HG03565 (cell line): ENCODE measurements at regions not wholly inside any gene's neighbourhood (a gene's known extent, or its start where the extent isn't known, plus 50 kb on each side); places are given as distances from the start of the nearest gene placed in this dataset.
A peak's percentile ranks its signal among the peaks of the same experiment; 100 is the strongest.

Experiments used
- ATAC-seq: cut with Tn5 transposase; IDR thresholded peaks from one replicate; pipeline ENCODE4 v1.9.1; 2021; ENCODE audit warnings: mild to moderate bottlenecking, moderate library complexity; ENCODE audit not compliant: unreplicated experiment

GRCh38 chr12:90281154-90281868 is 572.7 kb upstream of the ATP2B1 start:
- ATAC-seq = no peak

- peak; percentile 80 for ATAC-seq
Observed at GRCh38 chr12:90280564-90281058, 572.0 kb upstream of the ATP2B1 start.

- ATAC-seq = no peak
Observed at GRCh38 chr12:90280033-90280432, 571.4 kb upstream of the ATP2B1 start.

DNA sequence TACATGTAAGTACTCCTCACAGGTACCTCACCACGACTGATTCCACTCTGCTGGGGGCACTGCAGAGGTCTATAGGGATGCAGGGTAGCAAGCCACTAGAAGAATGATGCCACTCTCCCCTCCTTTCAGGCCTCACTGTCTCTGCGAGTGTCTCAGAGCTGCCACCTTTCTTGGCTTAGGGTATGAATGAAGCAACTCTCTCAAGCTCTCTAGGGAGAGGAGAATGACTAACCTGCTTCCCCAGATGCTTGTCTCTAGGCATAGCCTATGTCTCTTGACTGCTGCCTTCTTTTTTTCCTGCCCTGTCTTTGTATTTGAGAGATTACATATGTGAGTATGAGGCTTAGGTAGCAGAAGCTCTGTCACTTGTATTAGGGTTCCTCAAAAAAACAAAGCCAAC is 566.5 kb upstream of the ATP2B1 start:
- ATAC-seq = no peak

- no peak for ATAC-seq
Observed at GRCh38 chr12:90274407-90274806, 565.8 kb upstream of the ATP2B1 start.

GRCh38 chr12:90268574-90268973 is 559.9 kb upstream of the ATP2B1 start:
- peak; percentile 76 for ATAC-seq

DNA sequence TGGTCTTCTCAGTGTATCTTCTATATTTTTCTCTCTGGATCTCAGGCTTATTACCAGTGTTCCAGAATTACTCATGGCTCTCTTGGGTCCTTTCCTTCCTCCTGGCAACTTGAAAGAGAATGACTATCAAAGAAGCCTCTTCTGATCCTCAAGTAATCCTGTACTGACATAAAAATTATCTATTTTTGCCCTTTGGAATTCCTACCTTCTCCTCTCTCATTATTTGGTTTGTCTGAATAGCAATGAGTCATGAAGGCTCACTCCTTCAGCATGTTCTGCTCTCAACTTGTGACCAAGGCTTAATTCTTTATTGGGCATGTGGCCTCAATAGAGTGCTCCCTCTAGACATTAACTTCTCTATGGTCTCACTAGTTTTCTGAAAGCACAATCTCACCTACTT is 553.6 kb upstream of the ATP2B1 start:
- no peak for ATAC-seq

DNA sequence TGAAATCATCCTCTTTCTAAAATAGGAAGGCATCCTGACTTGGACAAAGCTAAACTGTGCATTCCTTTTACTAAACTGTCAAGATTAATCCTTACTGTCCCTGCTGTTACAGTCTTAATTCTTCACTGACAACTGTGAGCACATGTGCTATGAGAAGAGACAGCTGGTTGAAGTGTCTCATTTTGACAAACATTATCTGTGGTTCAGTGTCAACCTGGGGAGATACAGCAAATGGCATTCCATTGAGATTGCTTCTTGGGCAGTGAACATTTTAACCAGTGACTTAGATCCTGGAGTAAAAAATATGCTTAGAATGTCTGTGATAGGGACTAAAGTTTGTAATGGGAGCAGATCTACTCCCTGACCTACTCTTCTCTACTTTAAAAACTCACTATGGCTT is 552.6 kb upstream of the ATP2B1 start:
- no peak for ATAC-seq

- no peak for ATAC-seq
Observed at GRCh38 chr12:90260136-90260535, 551.5 kb upstream of the ATP2B1 start.

DNA sequence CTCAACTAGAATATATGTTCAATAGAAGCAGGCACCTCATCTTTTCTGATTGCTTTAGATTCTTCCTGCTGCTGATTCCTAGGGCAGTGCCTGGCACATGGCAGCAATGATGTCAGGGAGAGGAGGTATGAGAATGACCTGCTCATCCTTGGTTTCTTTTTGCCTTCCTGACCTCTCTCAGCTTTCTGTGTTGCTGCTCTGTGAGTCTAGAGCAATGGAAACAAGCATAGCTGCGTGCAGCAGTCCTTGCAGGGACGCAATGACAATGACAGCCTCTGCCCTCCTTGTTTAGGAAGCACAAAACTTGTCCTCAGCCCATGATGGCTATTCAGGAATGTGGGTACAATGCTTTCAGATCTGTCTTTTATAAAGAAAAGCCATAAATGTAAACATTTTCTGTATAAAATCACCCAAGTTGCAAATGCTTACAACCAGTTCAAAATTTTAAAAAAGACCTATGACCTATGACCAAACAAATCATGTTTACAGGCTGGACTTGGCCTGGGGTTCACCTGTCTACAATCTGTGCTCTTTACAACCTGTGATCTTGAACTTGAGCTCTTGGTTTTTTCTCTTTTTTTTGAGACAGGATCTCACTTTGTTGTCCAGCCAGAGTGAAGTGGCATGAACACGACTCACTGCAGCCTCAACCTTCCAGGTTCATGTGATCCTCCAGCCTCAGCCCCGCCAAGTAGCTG is 549.4 kb upstream of the ATP2B1 start:
- no peak for ATAC-seq

DNA sequence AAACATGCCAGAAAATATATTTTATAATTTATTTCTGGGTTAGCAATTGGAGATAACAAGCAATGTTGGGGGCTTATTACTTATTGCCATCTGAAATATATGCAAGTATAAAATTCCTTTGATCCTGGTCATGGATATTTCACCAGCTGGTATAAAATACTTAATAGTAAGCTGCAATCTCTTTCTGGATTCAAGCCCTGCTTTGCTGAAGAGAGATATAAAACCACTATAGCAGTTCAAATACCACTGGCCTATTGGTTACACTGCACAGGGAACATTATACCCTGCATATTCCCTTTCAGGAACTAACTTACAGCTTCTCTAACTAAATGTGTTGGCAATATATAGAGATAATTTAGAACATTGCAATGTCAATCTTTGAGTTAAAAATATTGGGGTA is 546.2 kb upstream of the ATP2B1 start:
- ATAC-seq = no peak

DNA sequence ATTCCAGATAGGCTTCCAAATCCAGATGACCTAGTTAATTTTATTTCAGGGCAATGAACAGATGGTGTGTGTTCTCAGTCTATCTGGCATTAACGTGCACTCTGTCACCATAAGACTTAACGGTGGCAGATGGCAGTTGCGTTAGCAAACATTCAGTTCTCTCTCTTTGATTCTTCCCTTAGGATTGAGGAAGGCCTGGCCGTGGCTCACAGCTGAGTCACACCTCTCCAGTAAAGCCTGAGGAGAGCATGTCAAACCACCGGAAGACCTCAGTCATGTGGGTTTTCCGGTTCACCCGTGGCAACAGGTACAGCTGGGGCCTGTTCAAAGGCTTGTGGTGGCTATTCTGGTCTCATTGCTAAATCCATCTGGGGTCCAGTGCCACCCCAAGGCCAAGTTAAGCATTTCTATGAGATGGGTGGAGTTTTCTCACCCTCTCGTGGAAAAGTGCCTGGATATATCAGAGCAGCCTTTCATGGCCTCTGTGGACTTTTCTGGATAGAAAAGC is 545.1 kb upstream of the ATP2B1 start:
- peak; percentile 98 for ATAC-seq

DNA sequence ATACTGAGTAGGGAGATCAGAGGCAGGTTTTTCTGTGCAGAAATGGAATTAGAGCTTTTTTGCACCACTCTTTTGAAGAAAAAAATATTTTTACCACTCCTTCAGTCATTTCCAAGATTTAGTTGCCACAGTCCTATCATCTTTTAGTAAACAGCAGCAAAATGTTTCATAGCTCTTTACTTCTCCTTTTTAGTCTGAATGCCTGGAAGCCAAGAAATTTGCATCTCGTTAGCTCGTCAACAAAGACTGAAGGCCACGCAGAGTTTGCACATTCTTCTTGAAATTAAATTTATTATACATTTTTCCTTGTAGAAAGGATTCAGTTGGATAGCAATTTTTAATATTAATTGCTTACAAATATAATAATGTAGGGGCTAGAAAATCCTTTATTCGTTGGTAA is 544.5 kb upstream of the ATP2B1 start:
- ATAC-seq = no peak

DNA sequence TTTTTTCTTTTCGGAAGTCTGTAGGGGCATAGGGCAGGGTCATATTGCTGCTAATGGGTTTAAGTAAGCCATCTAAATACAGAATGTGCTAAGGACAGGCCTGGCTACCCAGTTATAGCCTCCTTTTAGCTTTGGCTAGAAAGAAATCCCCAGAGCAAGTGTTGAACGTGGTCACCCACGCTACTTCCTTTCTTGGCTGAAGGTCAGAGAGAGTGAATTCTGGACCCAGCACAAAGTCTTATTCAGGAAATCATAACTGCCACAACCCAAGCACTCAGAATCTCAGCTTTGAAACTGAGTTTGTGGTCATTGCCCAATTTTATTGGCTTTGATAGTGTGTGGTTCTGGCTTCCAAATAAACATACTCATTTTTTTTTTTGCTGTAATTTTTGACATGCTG is 542.1 kb upstream of the ATP2B1 start:
- peak; percentile 25 for ATAC-seq

GRCh38 chr12:90250042-90250441 is 541.4 kb upstream of the ATP2B1 start:
- ATAC-seq = no peak

GRCh38 chr12:90246688-90247087 is 538.0 kb upstream of the ATP2B1 start:
- ATAC-seq = no peak

- ATAC-seq = no peak
Observed at GRCh38 chr12:90245391-90245790, 536.8 kb upstream of the ATP2B1 start.

- no peak for ATAC-seq
Observed at GRCh38 chr12:90244232-90244631, 535.6 kb upstream of the ATP2B1 start.

DNA sequence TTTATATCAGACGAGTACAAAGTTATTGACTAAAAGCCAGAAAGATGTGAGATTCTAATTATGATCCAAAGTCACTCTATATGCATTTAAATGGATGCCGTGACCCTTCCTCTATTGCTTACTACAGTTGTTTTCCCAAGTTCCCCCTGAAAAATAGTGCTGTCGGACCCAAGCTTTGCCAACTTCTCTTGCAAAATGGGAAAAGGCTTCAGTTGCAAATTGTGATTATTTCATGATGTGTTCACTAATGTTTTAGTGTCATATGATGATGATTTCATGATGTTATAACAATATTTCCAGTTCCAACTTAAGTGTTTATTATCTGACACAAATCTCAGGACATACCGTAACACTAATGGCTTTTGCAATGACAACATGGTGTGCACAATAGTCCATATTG is 534.6 kb upstream of the ATP2B1 start:
- ATAC-seq = no peak

DNA sequence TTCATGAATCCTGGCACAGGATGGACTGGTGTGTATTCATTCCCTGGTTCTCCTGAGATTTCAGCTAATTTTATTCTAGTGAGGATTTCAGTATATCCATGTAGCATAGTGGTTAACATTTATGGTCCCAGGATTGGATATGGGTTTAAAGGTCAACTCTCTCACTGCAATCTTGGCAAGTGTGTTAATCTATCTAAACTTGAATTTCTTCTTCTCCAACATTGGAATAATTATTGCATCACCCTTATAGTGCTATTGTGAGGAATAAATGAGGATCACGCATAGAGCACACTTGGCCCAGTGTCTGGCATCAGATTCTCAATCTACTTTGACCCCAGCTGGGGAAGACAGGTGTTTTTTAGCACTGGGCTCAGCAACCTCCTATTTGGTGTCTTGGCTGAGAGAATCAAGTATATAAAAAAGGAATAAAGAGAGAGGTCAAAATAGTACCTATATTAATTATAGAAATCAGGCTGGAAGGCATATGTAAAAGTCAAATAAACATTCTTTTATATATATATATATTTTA is 531.2 kb upstream of the ATP2B1 start:
- ATAC-seq = no peak

DNA sequence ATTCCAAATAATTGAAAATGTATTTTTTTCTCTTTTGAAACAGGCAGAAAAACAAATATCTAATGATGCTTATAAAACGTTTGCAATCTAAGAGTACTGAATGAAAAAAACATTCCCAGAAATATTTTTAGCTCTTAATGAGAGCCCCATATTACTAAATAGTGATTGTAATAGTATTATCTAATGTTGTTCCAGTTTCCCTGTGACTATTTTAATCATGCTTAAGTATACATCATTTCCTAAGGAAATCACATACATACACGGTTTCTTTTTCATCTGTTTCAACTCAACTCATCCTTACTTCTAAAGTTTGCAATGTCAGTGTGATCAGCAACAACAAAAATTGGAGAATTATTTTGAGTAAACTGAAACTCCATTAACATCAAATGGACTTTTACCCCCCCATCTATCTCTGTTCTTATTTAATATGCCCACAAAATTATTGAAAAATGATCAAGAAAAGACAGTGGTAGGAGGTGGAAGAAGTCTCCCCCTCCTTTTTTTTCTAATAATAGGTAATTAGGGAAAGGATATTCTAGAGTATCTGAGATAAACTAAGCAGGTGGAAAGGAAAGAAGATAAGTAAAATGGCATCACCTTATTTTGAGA is 530.1 kb upstream of the ATP2B1 start:
- no peak for ATAC-seq

- no peak for ATAC-seq
Observed at GRCh38 chr12:90237841-90238240, 529.2 kb upstream of the ATP2B1 start.
